Endodermal cell (in vitro differentiated cells): ENCODE measurements at regions not wholly inside any gene's neighbourhood (a gene's known extent, or its start where the extent isn't known, plus 50 kb on each side); places are given as distances from the start of the nearest gene placed in this dataset.

Experiments
- DNase-seq: peaks from one replicate; pipeline ENCODE4 v3.0.0-alpha.2; 2017
- H3K27ac ChIP-seq: 2 replicates; pipeline ENCODE4 v1.5.1; 2013; ENCODE audit warnings: mild to moderate bottlenecking, low read depth, low read length, moderate library complexity
- H3K27me3 ChIP-seq: 2 replicates; pipeline ENCODE4 v1.6.1; 2013; ENCODE audit warnings: mild to moderate bottlenecking, low read length, moderate library complexity; ENCODE audit not compliant: insufficient read depth, control insufficient read depth, poor library complexity, severe bottlenecking
- H3K36me3 ChIP-seq: 2 replicates; pipeline ENCODE4 v1.7.0; 2013; ENCODE audit warnings: mild to moderate bottlenecking, low read length, moderate library complexity; ENCODE audit not compliant: control insufficient read depth, insufficient read depth
- H3K4me1 ChIP-seq: one replicate; pipeline ENCODE4 v1.7.0; 2013; ENCODE audit warnings: low read length; ENCODE audit not compliant: control insufficient read depth, insufficient read depth
- H3K4me3 ChIP-seq: 2 replicates; pipeline ENCODE4 v1.5.1; 2013; ENCODE audit warnings: mild to moderate bottlenecking, low read length, moderate library complexity
- H3K9ac ChIP-seq: 2 replicates; pipeline ENCODE4 v1.6.1; 2013; ENCODE audit warnings: mild to moderate bottlenecking, low read length, moderate library complexity; ENCODE audit not compliant: poor library complexity, severe bottlenecking; ENCODE audit errors: extremely low read depth
- H3K9me3 ChIP-seq: 2 replicates; pipeline ENCODE4 v1.6.1; 2013; ENCODE audit warnings: mild to moderate bottlenecking, low read length, moderate library complexity; ENCODE audit not compliant: control insufficient read depth
- H3K27ac Mint-ChIP-seq: 2 replicates; pipeline ENCODE4 v1.8.0; 2020; ENCODE audit warnings: mixed read lengths
- H3K27me3 Mint-ChIP-seq: 2 replicates; pipeline ENCODE4 v1.8.0; 2021; ENCODE audit warnings: mild to moderate bottlenecking, mixed read lengths; ENCODE audit not compliant: insufficient read depth
- H3K36me3 Mint-ChIP-seq: 2 replicates; pipeline ENCODE4 v1.8.0; 2020; ENCODE audit warnings: low read depth, mixed read lengths
- H3K4me1 Mint-ChIP-seq: 2 replicates; pipeline ENCODE4 v1.8.0; 2020; ENCODE audit warnings: mixed read lengths
- H3K4me3 Mint-ChIP-seq: 2 replicates; pipeline ENCODE4 v1.8.0; 2020; ENCODE audit warnings: mild to moderate bottlenecking, moderate library complexity, mixed read lengths
- H3K9me3 Mint-ChIP-seq: 2 replicates; pipeline ENCODE4 v1.8.0; 2020; ENCODE audit warnings: mild to moderate bottlenecking, mixed read lengths
- CTCF ChIP-seq: fragments of 200-600 bp; sonication (generic); conservative IDR thresholded peaks from 2 replicates; pipeline ENCODE4 v1.5.0; 2021; ENCODE audit warnings: antibody characterized with exemption, mild to moderate bottlenecking
- WGBS, 2 experiments: methylation state at CpG; one replicate each; pipeline versions ENCODE4 v1.1.5 to v1.1.7; 2013; ENCODE audit warnings: missing lambda C conversion rate in 2 of 2, mixed read lengths in 1 of 2; ENCODE audit not compliant: insufficient coverage in 1 of 2, insufficient read length in 1 of 2; 5-methylcytosine and 5-hydroxymethylcytosine counted together

GRCh38 chrX:69014200-69014599 is 151.1 kb downstream of the PJA1 start:
- Mint-ChIP-seq H3K27me3 (no peaks in the 10 kb centered on the region), H3K36me3 (no peaks in the 10 kb centered on the region), H3K4me1 (peaks cover 2% of the 10 kb centered on the region), H3K9me3 (peaks cover 42% of the 10 kb centered on the region), H3K27ac (no peak overlapping the region), H3K4me3 (no peak overlapping the region)
- Histone ChIP-seq H3K27ac (no peak overlapping the region), H3K4me3 (no peak overlapping the region), H3K36me3 (no peaks in the 10 kb centered on the region), H3K9me3 (no peaks in the 10 kb centered on the region), H3K4me1 (no peaks in the 10 kb centered on the region), H3K27me3 (no peaks in the 10 kb centered on the region), H3K9ac (no peak overlapping the region)
- DNase-seq: no peak
- 94 to 97% methylated on average over 2 of the region's 2 CpGs for WGBS, 2 experiments
- no peak for TF ChIP-seq CTCF

GRCh38 chrX:69010339-69010738 is 154.9 kb downstream of the PJA1 start:
- Mint-ChIP-seq H3K36me3 (no peaks in the 10 kb centered on the region), H3K4me3 (no peak overlapping the region), H3K27ac (no peak overlapping the region), H3K27me3 (no peaks in the 10 kb centered on the region), H3K4me1 (no peaks in the 10 kb centered on the region), H3K9me3 (peaks cover 44% of the 10 kb centered on the region)
- Histone ChIP-seq H3K36me3 (no peaks in the 10 kb centered on the region), H3K27me3 (no peaks in the 10 kb centered on the region), H3K9me3 (peaks cover 5% of the 10 kb centered on the region), H3K27ac (no peak overlapping the region), H3K4me1 (no peaks in the 10 kb centered on the region), H3K4me3 (no peak overlapping the region), H3K9ac (no peak overlapping the region)
- TF ChIP-seq CTCF: no peak
- no peak for DNase-seq
- 91 to 100% methylated on average over 1 to 4 of the region's 4 CpGs for WGBS, 2 experiments

GRCh38 chrX:69000877-69001276 is 164.4 kb downstream of the PJA1 start:
- peaks cover 4% of the 10 kb centered on the region for H3K4me1 Mint-ChIP-seq
- Histone ChIP-seq H3K9me3 (peaks cover 4% of the 10 kb centered on the region), H3K27me3 (no peaks in the 10 kb centered on the region), H3K4me1 (peaks cover 2% of the 10 kb centered on the region), H3K36me3 (no peaks in the 10 kb centered on the region), H3K9ac (no peak overlapping the region), H3K4me3 (no peak overlapping the region), H3K27ac (no peak overlapping the region)
- no peaks in the 10 kb centered on the region for H3K27me3 Mint-ChIP-seq
- no peak for TF ChIP-seq CTCF
- no peak overlapping the region for H3K27ac Mint-ChIP-seq
- WGBS, 2 experiments: 95 to 100% methylated on average over 2 to 4 of the region's 4 CpGs
- no peak overlapping the region for H3K4me3 Mint-ChIP-seq
- peaks cover 36% of the 10 kb centered on the region for H3K9me3 Mint-ChIP-seq
- DNase-seq: no peak
- H3K36me3 Mint-ChIP-seq: no peaks in the 10 kb centered on the region
